Kasumi-1 (cell line): ENCODE measurements at regions not wholly inside any gene's neighbourhood (a gene's known extent, or its start where the extent isn't known, plus 50 kb on each side); places are given as distances from the start of the nearest gene placed in this dataset.

ENCODE experiments used
- DNase-seq, 2 experiments: peaks; one replicate each; lab custom pipeline; 2025; lab: John Stamatoyannopoulos, UW

- no peak for DNase-seq
Measured at GRCh38 chr3:106611841-106612240, 743.0 kb upstream of the CBLB start.

GRCh38 chr3:106616556-106616955, 747.7 kb upstream of the CBLB start:
- DNase-seq, result no peak

- DNase-seq, result no peak
Measured at GRCh38 chr3:106617276-106617675, 748.5 kb upstream of the CBLB start.

GRCh38 chr3:106620646-106621045, 751.8 kb upstream of the CBLB start:
- DNase-seq, result no peak

GRCh38 chr3:106624154-106624553, 753.1 kb upstream of the CCDC54 start:
- no peak for DNase-seq

- peak; percentile 94 to 96 for DNase-seq
Measured at GRCh38 chr3:106628407-106628806, 748.8 kb upstream of the CCDC54 start.

GRCh38 chr3:106629215-106629832, 747.9 kb upstream of the CCDC54 start:
- peak; percentile 28 to 52 for DNase-seq

GRCh38 chr3:106631373-106632108, 745.7 kb upstream of the CCDC54 start:
- no peak for DNase-seq

- DNase-seq, result no peak
Measured at GRCh38 chr3:106635271-106635670, 742.0 kb upstream of the CCDC54 start.

- DNase-seq, result no peak
Measured at GRCh38 chr3:106635826-106636225, 741.4 kb upstream of the CCDC54 start.

- no peak for DNase-seq
Measured at GRCh38 chr3:106640353-106640752, 736.9 kb upstream of the CCDC54 start.

GRCh38 chr3:106642161-106642560, 735.1 kb upstream of the CCDC54 start:
- DNase-seq, result no peak

- no peak for DNase-seq
Measured at GRCh38 chr3:106643684-106644161, 733.5 kb upstream of the CCDC54 start.

- DNase-seq, result no peak
Measured at GRCh38 chr3:106673926-106674569, 703.2 kb upstream of the CCDC54 start.

- no peak for DNase-seq
Measured at GRCh38 chr3:106675451-106675850, 701.8 kb upstream of the CCDC54 start.

- no peak for DNase-seq
Measured at GRCh38 chr3:106678657-106679390, 698.4 kb upstream of the CCDC54 start.

- DNase-seq, result no peak
Measured at GRCh38 chr3:106683953-106684620, 693.2 kb upstream of the CCDC54 start.

- DNase-seq, result no peak
Measured at GRCh38 chr3:106685745-106686144, 691.5 kb upstream of the CCDC54 start.

GRCh38 chr3:106687905-106688304, 689.3 kb upstream of the CCDC54 start:
- DNase-seq, result no peak

- no peak for DNase-seq
Measured at GRCh38 chr3:106688464-106688863, 688.8 kb upstream of the CCDC54 start.

- DNase-seq, result no peak
Measured at GRCh38 chr3:106691476-106691875, 685.8 kb upstream of the CCDC54 start.

GRCh38 chr3:106692624-106693023, 684.6 kb upstream of the CCDC54 start:
- DNase-seq, result no peak
